GM12878 (cell line): ENCODE measurements at regions not wholly inside any gene's neighbourhood (a gene's known extent, or its start where the extent isn't known, plus 50 kb on each side); places are given as distances from the start of the nearest gene placed in this dataset.

Experiments
- ATAC-seq: fragments of 200-7000 bp; cut with Tn5 transposase; 3 replicates; pipeline ENCODE4 v1.9.1; 2020; ENCODE audit warnings: mild to moderate bottlenecking, moderate library complexity
- BruUV-seq: library from RNA; stranded (reverse); fragments of 400-500 nt; replicated peaks from 2 replicates; lab custom pipeline; 2021; lab: Mats Ljungman, UMichigan
- CTCF ChIA-PET: fragments of 300-600 bp; sonication (Branson Sonifier 250); formaldehyde crosslinking; extraction: SDS; loops from one replicate; lab custom pipeline; 2021; ENCODE audit warnings: inconsistent platforms; lab: Yijun Ruan, JAX
- POLR2A ChIA-PET: fragments of 350-600 bp; formaldehyde crosslinking; extraction: SDS; loops from one replicate; lab custom pipeline; 2021; ENCODE audit warnings: inconsistent platforms; lab: Charles Lee
- RAD21 ChIA-PET: fragments of 300-600 bp; sonication (Branson Sonifier 250); formaldehyde crosslinking; loops from one replicate; lab custom pipeline; 2023; ENCODE audit warnings: antibody characterized with exemption; ENCODE audit not compliant: unreplicated experiment; lab: Charles Lee
- SMC1A ChIA-PET: fragments of 300-600 bp; sonication (Branson Sonifier 250); formaldehyde crosslinking; loops from one replicate; lab custom pipeline; 2023; ENCODE audit not compliant: unreplicated experiment, uncharacterized antibody; lab: Charles Lee
- DNase-seq: peaks from one replicate; pipeline ENCODE4 v3.0.0-alpha.2; 2011; ENCODE audit warnings: low read depth, low spot score
- FAIRE-seq: peaks from 3 replicates; lab custom pipeline; 2011; peaks lifted over from hg19 to GRCh38; lab: Jason Lieb, UNC
- H2AFZ ChIP-seq: 2 replicates; pipeline ENCODE4 v1.6.0; 2011; ENCODE audit warnings: low read depth, low read length, control low read depth; ENCODE audit not compliant: control insufficient read depth
- H3K27ac ChIP-seq: 2 replicates; pipeline ENCODE4 v1.5.1; 2011; ENCODE audit warnings: control low read depth; ENCODE audit not compliant: control insufficient read depth, insufficient read depth
- H3K27me3 ChIP-seq, 2 experiments: replicated peaks in 1 of 2; 2 replicates each; pipeline versions ENCODE4 v1.6.0 to v1.6.1; 2011; ENCODE audit warnings: low read length in 1 of 2; ENCODE audit not compliant: control insufficient read depth in 2 of 2, insufficient read depth in 2 of 2
- H3K36me3 ChIP-seq, 2 experiments: 2 replicates each; pipeline ENCODE4 v1.5.1; 2011; ENCODE audit warnings: low read length in 1 of 2; ENCODE audit not compliant: control insufficient read depth in 2 of 2, insufficient read depth in 2 of 2
- H3K4me1 ChIP-seq: 2 replicates; pipeline ENCODE4 v1.6.1; 2011; ENCODE audit warnings: mild to moderate bottlenecking, low read length, moderate library complexity, mixed read lengths; ENCODE audit not compliant: control insufficient read depth, insufficient read depth
- H3K4me2 ChIP-seq: 2 replicates; pipeline ENCODE4 v1.6.0; 2011; ENCODE audit warnings: control low read depth; ENCODE audit not compliant: control insufficient read depth, insufficient read depth
- H3K4me3 ChIP-seq: fragments of 200-600 bp; sonication (generic); 2 replicates; pipeline ENCODE4 v1.5.1; 2016
- H3K79me2 ChIP-seq: 2 replicates; pipeline ENCODE4 v1.6.0; 2011; ENCODE audit warnings: low read length; ENCODE audit not compliant: control insufficient read depth, insufficient read depth
- H3K9ac ChIP-seq: 2 replicates; pipeline ENCODE4 v1.8.0; 2011; ENCODE audit warnings: low read length, control low read depth, mixed read lengths; ENCODE audit not compliant: control insufficient read depth, insufficient read depth
- H3K9me3 ChIP-seq: replicated peaks from 3 replicates; pipeline ENCODE4 v1.5.1; 2011; ENCODE audit warnings: mild to moderate bottlenecking, low read length; ENCODE audit not compliant: control insufficient read depth, insufficient read depth
- H4K20me1 ChIP-seq: 2 replicates; pipeline ENCODE4 v1.6.0; 2011; ENCODE audit not compliant: control insufficient read depth, insufficient read depth
- BCL11A ChIP-seq: IDR thresholded peaks from 2 replicates; pipeline ENCODE4 v1.6.1; 2011; ENCODE audit warnings: low read depth, low read length
- ESRRA ChIP-seq: IDR thresholded peaks from 2 replicates; pipeline ENCODE4 v1.6.1; 2012; ENCODE audit warnings: mild to moderate bottlenecking, low read length, improper control_type of control experiment
- HDAC6 ChIP-seq: fragments of 200-600 bp; sonication (generic); IDR thresholded peaks from one replicate; pipeline ENCODE4 v1.8.0; 2017; ENCODE audit warnings: antibody characterized with exemption; ENCODE audit not compliant: unreplicated experiment
- IRF3 ChIP-seq: fragments of 450-650 bp; IDR thresholded peaks from 2 replicates; pipeline ENCODE4 v1.6.1; 2014; ENCODE audit warnings: mild to moderate bottlenecking
- NFIC ChIP-seq: IDR thresholded peaks from 2 replicates; pipeline ENCODE4 v1.6.1; 2012; ENCODE audit warnings: low read depth, mild to moderate bottlenecking, inconsistent platforms, low read length, moderate library complexity
- NFYA ChIP-seq: IDR thresholded peaks from 2 replicates; pipeline ENCODE4 v1.6.1; 2011; ENCODE audit warnings: low read depth, mild to moderate bottlenecking, low read length, improper control_type of control experiment, borderline replicate concordance
- NFYB ChIP-seq: IDR thresholded peaks from 2 replicates; pipeline ENCODE4 v1.6.1; 2011; ENCODE audit warnings: low read depth, mild to moderate bottlenecking, low read length, improper control_type of control experiment, moderate library complexity; ENCODE audit not compliant: insufficient read depth
- NR2C1 ChIP-seq: fragments of 450-650 bp; IDR thresholded peaks from 2 replicates; pipeline ENCODE4 v1.6.1; 2017; ENCODE audit warnings: antibody characterized with exemption, mild to moderate bottlenecking, moderate library complexity
- POLR2AphosphoS5 ChIP-seq: IDR thresholded peaks from 2 replicates; pipeline ENCODE4 v1.6.1; 2011; ENCODE audit warnings: mild to moderate bottlenecking, low read length, inconsistent platforms
- SIX5 ChIP-seq: IDR thresholded peaks from 2 replicates; pipeline ENCODE4 v1.6.1; 2011; ENCODE audit warnings: mild to moderate bottlenecking, low read depth, low read length, moderate library complexity; ENCODE audit not compliant: severe bottlenecking
- SUPT20H ChIP-seq: IDR thresholded peaks from 2 replicates; pipeline ENCODE4 v1.6.1; 2011; ENCODE audit warnings: low read depth, mild to moderate bottlenecking, low read length, moderate library complexity, borderline replicate concordance; ENCODE audit not compliant: control insufficient read depth
- USF1 ChIP-seq: IDR thresholded peaks from 2 replicates; pipeline ENCODE4 v1.6.1; 2011; ENCODE audit warnings: borderline replicate concordance, low read depth, mild to moderate bottlenecking, moderate library complexity, mixed read lengths, low read length; ENCODE audit not compliant: insufficient read depth; ENCODE audit errors: extremely low read length
- ZNF24 ChIP-seq: fragments of 450-650 bp; IDR thresholded peaks from 2 replicates; pipeline ENCODE4 v1.6.1; 2017; ENCODE audit warnings: antibody characterized with exemption, mild to moderate bottlenecking
- WGBS: methylation state at CpG from one replicate; pipeline ENCODE4 v1.1.6; 2016; ENCODE audit warnings: low lambda C conversion rate; ENCODE audit not compliant: insufficient replicate concordance, insufficient coverage; ENCODE audit errors: missing lambda C conversion rate; 5-methylcytosine and 5-hydroxymethylcytosine counted together
- in situ Hi-C: fragments of 300-500 bp; cut with MboI; formaldehyde crosslinking; loops from 9 replicates; pipeline ENCODE4 v1.14.3; 2018; ENCODE audit warnings: mixed read lengths
- intact Hi-C: fragments of 100-400 bp; cut with micrococcal nuclease; formaldehyde crosslinking; loops from one replicate; pipeline ENCODE4 v1.14.2; 2022; ENCODE audit not compliant: unreplicated experiment

- no peaks in the 10 kb centered on the region for H4K20me1 ChIP-seq
- BruUV-seq, result no TSS peak
- ChIA-PET SMC1A (no interaction called here), CTCF (no interaction called here), POLR2A (no interaction called here), RAD21 (no interaction called here)
- in situ Hi-C loops (no loop called here), intact Hi-C loops (no loop called here)
- FAIRE-seq (no peak), ATAC-seq (no peak), DNase-seq (no peak)
- no peak for TF ChIP-seq HDAC6
- no peak for TF ChIP-seq POLR2AphosphoS5
- TF ChIP-seq NFYA, result no peak
- no peak for TF ChIP-seq NFYB
- no peak for TF ChIP-seq BCL11A
- no peak for TF ChIP-seq NFIC
- TF ChIP-seq ESRRA, result no peak
- TF ChIP-seq IRF3, result no peak
- no peak for TF ChIP-seq NR2C1
- TF ChIP-seq SUPT20H, result no peak
- TF ChIP-seq SIX5, result no peak
- no peak for TF ChIP-seq USF1
- no peak for TF ChIP-seq ZNF24
- H3K9me3 ChIP-seq, result no peaks in the 10 kb centered on the region; the same call in 2 of the 3 replicates
- no peaks in the 10 kb centered on the region for H3K36me3 ChIP-seq
- H2AFZ ChIP-seq, result no peak overlapping the region
- 48% methylated on average over 7 of the region's 7 CpGs for WGBS
- H3K79me2 ChIP-seq, result no peaks in the 10 kb centered on the region
- no peaks in the 10 kb centered on the region for H3K4me1 ChIP-seq
- no peak overlapping the region for H3K4me2 ChIP-seq
- H3K27me3 ChIP-seq, result no peaks in the 10 kb centered on the region
- H3K9ac ChIP-seq, result no peak overlapping the region
- no peak overlapping the region for H3K27ac ChIP-seq
- no peak overlapping the region for H3K4me3 ChIP-seq
Measured at GRCh38 chr12:19605720-19606119, 166.4 kb downstream of the AEBP2 start.
